ENCODE measurements at regions not wholly inside any gene's neighbourhood (a gene's known extent, or its start where the extent isn't known, plus 50 kb on each side); places are given as distances from the start of the nearest gene placed in this dataset.
"Not testable (repeated sequence)": the region's sequence is repeated elsewhere in the genome, so short reads cannot be mapped to it uniquely, and the experiment has no call there.

- H3F3A ChIP-seq (replicated peaks; ENCODE audit: low read depth); H3K4me1 Mint-ChIP-seq; H3K27ac ChIP-seq (ENCODE audit: low read depth); H3K79me2 ChIP-seq (replicated peaks; ENCODE audit: insufficient read depth); H2AFZ ChIP-seq; H3K9me2 ChIP-seq (ENCODE audit: insufficient read depth); H3K4me2 ChIP-seq; H4K20me1 ChIP-seq (replicated peaks; ENCODE audit: insufficient read depth); H3K4me3 Mint-ChIP-seq; ATAC-seq; H3K36me3 ChIP-seq (ENCODE audit: insufficient read depth); H3K27ac Mint-ChIP-seq; H3K27me3 ChIP-seq (ENCODE audit: insufficient read depth); DNase-seq (ENCODE audit: low spot score); H3K4me3 ChIP-seq; H3K4me1 ChIP-seq (ENCODE audit: insufficient read depth): not testable (repeated sequence)
- peaks cover 94% of the 10 kb centered on the region for H3K36me3 Mint-ChIP-seq (ENCODE audit: low read depth)
- peaks cover 96% of the 10 kb centered on the region for H3K9me3 Mint-ChIP-seq
- peaks cover 14% of the 10 kb centered on the region for H3K27me3 Mint-ChIP-seq (ENCODE audit: insufficient read depth, low read depth, poor library complexity)
Measured at GRCh38 chrY:11014229-11014628, 1486.5 kb downstream of the TSPY10 start.

GRCh38 chrY:11022734-11023133, 1495.1 kb downstream of the TSPY10 start:
- Histone ChIP-seq H2AFZ (no peak overlapping the region), H3K79me2 (replicated peaks; ENCODE audit: insufficient read depth) (no peaks in the 10 kb centered on the region), H3K4me3 (no peak overlapping the region), H3K4me2 (no peak overlapping the region), H3K9me2 (ENCODE audit: insufficient read depth) (no peaks in the 10 kb centered on the region), H3K4me1 (ENCODE audit: insufficient read depth) (no peaks in the 10 kb centered on the region), H3K27ac (ENCODE audit: low read depth) (no peak overlapping the region), H3F3A (replicated peaks; ENCODE audit: low read depth) (no peaks in the 10 kb centered on the region), H3K36me3 (ENCODE audit: insufficient read depth) (no peaks in the 10 kb centered on the region), H4K20me1 (replicated peaks; ENCODE audit: insufficient read depth) (no peaks in the 10 kb centered on the region), H3K27me3 (ENCODE audit: insufficient read depth) (no peaks in the 10 kb centered on the region)
- Mint-ChIP-seq H3K27me3 (ENCODE audit: insufficient read depth, low read depth, poor library complexity) (peaks cover 28% of the 10 kb centered on the region), H3K9me3 (peaks cover 91% of the 10 kb centered on the region), H3K27ac (no peak overlapping the region), H3K4me3 (no peak overlapping the region), H3K36me3 (ENCODE audit: low read depth) (peaks cover 89% of the 10 kb centered on the region), H3K4me1 (no peaks in the 10 kb centered on the region)
- DNase-seq (ENCODE audit: low spot score) (no peak), ATAC-seq (no peak)
- TF ChIP-seq CTCF (conservative IDR thresholded peaks at IDR 0.05; ENCODE audit: low read depth in 2 of 2), result no peak
- no peak for TF ChIP-seq CREB1 (CRISPR knock-in tag; IDR thresholded peaks at IDR 0.05; ENCODE audit: low read depth)
- TF ChIP-seq EZH2 (IDR thresholded peaks at IDR 0.05; ENCODE audit: low read depth, unreplicated experiment), result no peak

GRCh38 chrY:11044234-11044883, 1516.7 kb downstream of the TSPY10 start:
- Histone ChIP-seq H3K27me3 (ENCODE audit: insufficient read depth) (no peaks in the 10 kb centered on the region), H3K79me2 (replicated peaks; ENCODE audit: insufficient read depth) (no peaks in the 10 kb centered on the region), H4K20me1 (replicated peaks; ENCODE audit: insufficient read depth) (no peaks in the 10 kb centered on the region), H3K4me3 (no peak overlapping the region), H3K27ac (ENCODE audit: low read depth) (no peak overlapping the region), H3K9me2 (ENCODE audit: insufficient read depth) (no peaks in the 10 kb centered on the region), H3K4me1 (ENCODE audit: insufficient read depth) (no peaks in the 10 kb centered on the region), H3F3A (replicated peaks; ENCODE audit: low read depth) (no peaks in the 10 kb centered on the region), H3K4me2 (no peak overlapping the region), H3K36me3 (ENCODE audit: insufficient read depth) (no peaks in the 10 kb centered on the region), H2AFZ (no peak overlapping the region)
- Mint-ChIP-seq H3K27me3 (ENCODE audit: insufficient read depth, low read depth, poor library complexity) (peaks cover 10% of the 10 kb centered on the region), H3K36me3 (ENCODE audit: low read depth) (peaks cover 29% of the 10 kb centered on the region), H3K27ac (no peak overlapping the region), H3K9me3 (peaks cover 94% of the 10 kb centered on the region), H3K4me1 (no peaks in the 10 kb centered on the region), H3K4me3 (no peak overlapping the region)
- ATAC-seq, result no peak
- no peak for DNase-seq (ENCODE audit: low spot score)
- TF ChIP-seq CTCF (conservative IDR thresholded peaks at IDR 0.05; ENCODE audit: low read depth in 2 of 2), result no peak
- TF ChIP-seq ZNF331 (CRISPR knock-in tag; IDR thresholded peaks at IDR 0.05; ENCODE audit: low read depth), result no peak
- TF ChIP-seq NANOG (IDR thresholded peaks at IDR 0.05; ENCODE audit: borderline replicate concordance), result no peak
- TF ChIP-seq ZNF462 (CRISPR knock-in tag; IDR thresholded peaks at IDR 0.05), result no peak
